HepG2 (cell line): ENCODE measurements at regions not wholly inside any gene's neighbourhood (a gene's known extent, or its start where the extent isn't known, plus 50 kb on each side); places are given as distances from the start of the nearest gene placed in this dataset.

Source experiments
- CENPT ChIP-seq: sonication (generic); formaldehyde crosslinking; IDR thresholded peaks from 2 replicates; pipeline ENCODE4 v1.8.0; 2022; ENCODE audit warnings: low read depth, mild to moderate bottlenecking, moderate library complexity, missing genetic modification reagents
- EED ChIP-seq: sonication (generic); formaldehyde crosslinking; IDR thresholded peaks from 2 replicates; pipeline ENCODE4 v1.5.0; 2020; ENCODE audit warnings: mild to moderate bottlenecking, missing genetic modification reagents
- FOXK2 ChIP-seq: fragments of 450-650 bp; IDR thresholded peaks from 2 replicates; pipeline ENCODE4 v1.6.1; 2016
- FOXP1 ChIP-seq, 2 experiments: fragments of 450-650 bp in 1 of 2; IDR thresholded peaks; 2 replicates each; pipeline ENCODE4 v1.6.1; 2017 to 2018; ENCODE audit warnings: antibody characterized with exemption in 1 of 2
- HINFP ChIP-seq: sonication (generic); formaldehyde crosslinking; IDR thresholded peaks from 2 replicates; pipeline ENCODE4 v1.4.0; 2020; ENCODE audit warnings: low read depth, mild to moderate bottlenecking, missing genetic modification reagents
- HOXA5 ChIP-seq: sonication (generic); formaldehyde crosslinking; IDR thresholded peaks from 2 replicates; pipeline ENCODE4 v1.4.0; 2020; ENCODE audit warnings: missing genetic modification reagents
- KDM3A ChIP-seq: IDR thresholded peaks from 2 replicates; pipeline ENCODE4 v1.6.1; 2018; ENCODE audit warnings: low read depth, missing compliant biosample characterization
- KLF12 ChIP-seq: sonication (generic); formaldehyde crosslinking; IDR thresholded peaks from 2 replicates; pipeline ENCODE4 v1.4.0; 2020; ENCODE audit warnings: missing genetic modification reagents, borderline replicate concordance
- NBN ChIP-seq: fragments of 450-650 bp; conservative IDR thresholded peaks from 2 replicates; pipeline ENCODE4 v1.6.1; 2017
- SNRNP70 ChIP-seq: fragments of 200-400 bp; formaldehyde crosslinking; IDR thresholded peaks from 2 replicates; pipeline ENCODE4 v1.6.1; 2017; ENCODE audit warnings: mild to moderate bottlenecking, low read depth, low read length, moderate library complexity
- TCF7 ChIP-seq: sonication (generic); IDR thresholded peaks from 2 replicates; pipeline ENCODE4 v1.6.1; 2016; ENCODE audit warnings: antibody characterized with exemption, low read depth
- USF2 ChIP-seq, 2 experiments: sonication (generic) in 1 of 2; formaldehyde crosslinking in 1 of 2; IDR thresholded peaks; 2 replicates each; pipeline versions ENCODE4 v1.5.1 to v1.6.1; 2011 to 2020; ENCODE audit warnings: borderline replicate concordance in 1 of 2, low read depth in 1 of 2, low read length in 1 of 2, mild to moderate bottlenecking in 1 of 2, missing genetic modification reagents in 1 of 2, moderate library complexity in 1 of 2
- ZBTB39 ChIP-seq: sonication (generic); formaldehyde crosslinking; IDR thresholded peaks from 2 replicates; pipeline ENCODE4 v1.5.0; 2020; ENCODE audit warnings: missing genetic modification reagents
- ZNF160 ChIP-seq: sonication (generic); formaldehyde crosslinking; IDR thresholded peaks from 2 replicates; pipeline ENCODE4 v1.8.0; 2022; ENCODE audit warnings: mild to moderate bottlenecking, inconsistent platforms, missing genetic modification reagents
- ZNF256 ChIP-seq: sonication (generic); formaldehyde crosslinking; conservative IDR thresholded peaks from 2 replicates; pipeline ENCODE4 v1.4.0; 2020; ENCODE audit warnings: missing genetic modification reagents
- ZNF335 ChIP-seq: sonication (generic); formaldehyde crosslinking; IDR thresholded peaks from 2 replicates; pipeline ENCODE4 v1.4.0; 2020; ENCODE audit warnings: missing genetic modification reagents
- ZNF33A ChIP-seq: sonication (generic); formaldehyde crosslinking; IDR thresholded peaks from 2 replicates; pipeline ENCODE4 v1.5.1; 2020; ENCODE audit warnings: missing genetic modification reagents, mild to moderate bottlenecking, moderate library complexity, borderline replicate concordance
- ZNF460 ChIP-seq: sonication (generic); formaldehyde crosslinking; IDR thresholded peaks from 2 replicates; pipeline ENCODE4 v1.5.1; 2020; ENCODE audit warnings: missing genetic modification reagents, mild to moderate bottlenecking, borderline replicate concordance
- ZNF567 ChIP-seq: sonication (generic); formaldehyde crosslinking; IDR thresholded peaks from 2 replicates; pipeline ENCODE4 v1.8.1; 2023; ENCODE audit warnings: mild to moderate bottlenecking, missing genetic modification reagents, borderline replicate concordance
- ZNF674 ChIP-seq: sonication (generic); formaldehyde crosslinking; IDR thresholded peaks from 2 replicates; pipeline ENCODE4 v1.5.0; 2020; ENCODE audit warnings: low read depth, mild to moderate bottlenecking, missing genetic modification reagents
- ZNF703 ChIP-seq: sonication (generic); formaldehyde crosslinking; IDR thresholded peaks from 2 replicates; pipeline ENCODE4 v1.5.1; 2020; ENCODE audit warnings: missing genetic modification reagents, mild to moderate bottlenecking, moderate library complexity, borderline replicate concordance
- ZNF747 ChIP-seq: sonication (generic); formaldehyde crosslinking; IDR thresholded peaks from 2 replicates; pipeline ENCODE4 v1.8.1; 2023; ENCODE audit warnings: missing genetic modification reagents, mild to moderate bottlenecking, borderline replicate concordance
- ZSCAN12 ChIP-seq: sonication (generic); formaldehyde crosslinking; IDR thresholded peaks from 2 replicates; pipeline ENCODE4 v1.9.0; 2021; ENCODE audit warnings: mild to moderate bottlenecking, missing genetic modification reagents
- ZSCAN29 ChIP-seq: sonication (generic); formaldehyde crosslinking; conservative IDR thresholded peaks from 2 replicates; pipeline ENCODE4 v1.4.0; 2020; ENCODE audit warnings: mild to moderate bottlenecking, missing genetic modification reagents
- TF ChIP-seq, protein P1 (sequence below): fragments of 450-650 bp; IDR thresholded peaks from 2 replicates; pipeline ENCODE4 v1.6.1; 2017

- peak; percentile 75; the same call in 1 of the 2 replicates for TF ChIP-seq ZSCAN29 (CRISPR knock-in tag)
- no peak for TF ChIP-seq NBN
- TF ChIP-seq USF2 (IDR thresholded peaks at IDR 0.05; ENCODE audit: low read depth, low read length), result no peak
- TF ChIP-seq USF2 (CRISPR knock-in tag; IDR thresholded peaks at IDR 0.05; ENCODE audit: borderline replicate concordance), result no peak
- TF ChIP-seq ZNF33A (CRISPR knock-in tag), result no peak
- no peak for TF ChIP-seq EED (CRISPR knock-in tag)
- TF ChIP-seq, protein P1, sequence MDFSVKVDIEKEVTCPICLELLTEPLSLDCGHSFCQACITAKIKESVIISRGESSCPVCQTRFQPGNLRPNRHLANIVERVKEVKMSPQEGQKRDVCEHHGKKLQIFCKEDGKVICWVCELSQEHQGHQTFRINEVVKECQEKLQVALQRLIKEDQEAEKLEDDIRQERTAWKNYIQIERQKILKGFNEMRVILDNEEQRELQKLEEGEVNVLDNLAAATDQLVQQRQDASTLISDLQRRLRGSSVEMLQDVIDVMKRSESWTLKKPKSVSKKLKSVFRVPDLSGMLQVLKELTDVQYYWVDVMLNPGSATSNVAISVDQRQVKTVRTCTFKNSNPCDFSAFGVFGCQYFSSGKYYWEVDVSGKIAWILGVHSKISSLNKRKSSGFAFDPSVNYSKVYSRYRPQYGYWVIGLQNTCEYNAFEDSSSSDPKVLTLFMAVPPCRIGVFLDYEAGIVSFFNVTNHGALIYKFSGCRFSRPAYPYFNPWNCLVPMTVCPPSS, result no peak
- no peak for TF ChIP-seq SNRNP70
- TF ChIP-seq FOXP1 (IDR thresholded peaks at IDR 0.05), result no peak
- peak; percentile 14; the same call in 1 of the 2 replicates for TF ChIP-seq FOXP1 (CRISPR knock-in tag; IDR thresholded peaks at IDR 0.05)
- TF ChIP-seq KLF12 (CRISPR knock-in tag), result no peak
- TF ChIP-seq ZBTB39, result peak; percentile 63; the same call in 1 of the 2 replicates
- no peak for TF ChIP-seq ZNF703
- no peak for TF ChIP-seq FOXK2
- TF ChIP-seq KDM3A, result 0 out of 2 replicates have a peak, but pooled peaks have one; percentile 67
- TF ChIP-seq ZNF567 (CRISPR knock-in tag), result no peak
- TF ChIP-seq ZNF460 (CRISPR knock-in tag), result no peak
- no peak for TF ChIP-seq CENPT (CRISPR knock-in tag)
- TF ChIP-seq ZNF335 (CRISPR knock-in tag), result no peak
- no peak for TF ChIP-seq ZNF256 (CRISPR knock-in tag)
- 0 out of 2 replicates have a peak, but pooled peaks have one; percentile 42 for TF ChIP-seq HOXA5 (CRISPR knock-in tag)
- no peak for TF ChIP-seq HINFP
- TF ChIP-seq ZNF674 (CRISPR knock-in tag), result no peak
- no peak for TF ChIP-seq ZSCAN12 (CRISPR knock-in tag)
- TF ChIP-seq ZNF747 (CRISPR knock-in tag), result no peak
- no peak for TF ChIP-seq TCF7
- TF ChIP-seq ZNF160 (CRISPR knock-in tag), result no peak
Observed at GRCh38 chr12:112599871-112600270, 181.1 kb downstream of the PTPN11 start (continued).
